ENCODE measurements at regions not wholly inside any gene's neighbourhood (a gene's known extent, or its start where the extent isn't known, plus 50 kb on each side); places are given as distances from the start of the nearest gene placed in this dataset.

- DNase-seq (ENCODE audit: low read depth in 3 of 3, low spot score in 2 of 3), result no peak
Measured at GRCh38 chr5:108649646-108650045, 98.1 kb upstream of the FER start.

DNA sequence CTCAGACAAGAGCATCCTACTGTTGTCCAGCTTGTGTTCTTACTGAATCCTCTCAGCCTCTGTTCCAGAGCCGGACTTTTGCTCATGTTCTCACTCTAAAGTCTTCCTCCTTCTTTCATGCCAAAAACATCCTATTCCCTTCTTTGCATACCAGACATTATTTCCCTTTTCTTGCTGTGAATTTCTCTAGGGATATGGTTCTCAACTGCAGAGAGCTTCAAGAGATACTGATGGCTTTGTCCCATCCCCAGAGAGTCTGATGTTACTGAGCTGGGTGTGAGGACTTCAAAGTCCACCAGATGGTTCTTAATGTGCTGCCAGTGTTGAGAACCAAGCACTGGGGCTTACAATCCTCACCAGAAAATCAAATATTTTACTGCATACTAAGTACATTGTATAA lies 98.6 kb upstream of the FER start:
- no peak for DNase-seq (ENCODE audit: low read depth in 3 of 3, low spot score in 2 of 3)

DNA sequence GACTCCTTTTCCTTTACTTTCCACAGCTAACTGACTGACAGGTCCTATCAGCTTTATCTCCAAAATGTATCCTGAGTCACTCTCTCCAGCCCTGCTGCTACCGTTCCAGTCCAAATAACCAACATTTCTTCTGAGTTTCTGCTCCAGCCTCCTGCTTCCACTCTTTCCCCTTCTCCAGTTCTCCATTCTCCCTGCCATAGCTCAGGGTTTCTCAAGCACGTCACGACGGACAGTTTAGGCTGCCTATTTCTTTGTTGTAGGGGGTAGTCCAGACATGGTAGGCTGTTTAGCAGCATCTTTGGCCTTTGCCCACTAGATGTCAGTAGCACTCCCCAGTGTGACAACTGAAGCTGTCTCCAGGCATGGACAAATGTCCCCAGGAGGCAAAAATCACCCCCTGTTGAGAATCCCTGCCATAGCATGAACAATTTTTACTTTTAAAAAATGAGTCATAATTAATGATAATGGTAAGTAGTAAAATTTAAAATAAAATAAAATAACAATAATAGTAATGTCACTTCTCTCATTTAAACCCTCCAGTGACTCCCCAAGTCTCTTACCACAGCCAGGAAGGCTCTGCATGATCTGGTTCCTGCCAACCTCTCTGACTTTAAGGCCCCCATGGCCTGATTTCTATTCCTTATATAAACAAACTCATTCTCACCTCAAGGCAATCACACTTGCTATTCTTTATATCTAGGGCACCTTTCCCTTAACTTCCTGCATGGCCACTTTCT lies 105.4 kb upstream of the FER start:
- peak; percentile 37 to 63 (median 40) for DNase-seq (ENCODE audit: low read depth in 3 of 3, low spot score in 2 of 3)

DNA sequence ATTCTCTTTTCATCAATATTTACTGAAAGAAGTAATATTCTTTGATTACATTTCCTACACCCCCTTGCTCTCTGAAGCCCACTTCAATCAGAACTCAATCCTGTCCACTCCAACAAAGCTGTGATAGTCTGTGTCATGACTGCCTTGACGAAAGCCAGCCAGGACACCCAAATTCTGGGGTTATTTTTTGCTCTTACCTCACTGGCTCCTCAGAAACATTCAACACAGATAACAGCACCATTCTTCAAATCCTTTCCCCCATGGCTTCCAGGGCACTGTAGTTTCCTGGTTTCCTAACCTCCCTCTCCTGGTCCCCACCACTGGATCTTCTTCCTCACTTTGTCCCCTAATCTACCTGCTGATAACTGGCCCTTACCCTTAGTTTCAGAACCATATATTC lies 106.1 kb upstream of the FER start:
- DNase-seq (ENCODE audit: low read depth in 3 of 3, low spot score in 2 of 3), result no peak

DNA sequence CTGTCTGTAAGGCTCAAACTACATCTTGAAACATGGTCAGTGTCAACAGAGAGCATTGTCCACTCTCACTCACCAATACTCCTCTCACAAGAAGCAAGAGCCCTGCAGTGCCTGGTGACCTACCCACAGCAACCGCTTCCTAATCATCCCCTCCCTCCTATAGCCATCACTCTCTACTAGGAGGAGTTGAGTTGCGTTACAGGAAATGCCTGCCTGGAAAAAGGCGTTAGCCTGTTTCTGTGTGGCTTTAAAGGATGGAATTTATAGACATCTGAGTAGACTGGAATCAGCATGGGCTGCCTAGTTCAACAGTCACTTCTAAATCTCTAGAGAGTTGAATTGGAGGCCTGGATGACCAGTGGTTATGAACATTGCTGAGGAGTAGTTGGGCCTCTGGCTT lies 108.3 kb upstream of the FER start:
- no peak for DNase-seq (ENCODE audit: low read depth in 3 of 3, low spot score in 2 of 3)

GRCh38 chr5:108638021-108638420 lies 109.7 kb upstream of the FER start:
- DNase-seq (ENCODE audit: low read depth in 3 of 3, low spot score in 2 of 3), result no peak

GRCh38 chr5:108637134-108637533 lies 110.6 kb upstream of the FER start:
- DNase-seq (ENCODE audit: low read depth in 3 of 3, low spot score in 2 of 3), result no peak

DNA sequence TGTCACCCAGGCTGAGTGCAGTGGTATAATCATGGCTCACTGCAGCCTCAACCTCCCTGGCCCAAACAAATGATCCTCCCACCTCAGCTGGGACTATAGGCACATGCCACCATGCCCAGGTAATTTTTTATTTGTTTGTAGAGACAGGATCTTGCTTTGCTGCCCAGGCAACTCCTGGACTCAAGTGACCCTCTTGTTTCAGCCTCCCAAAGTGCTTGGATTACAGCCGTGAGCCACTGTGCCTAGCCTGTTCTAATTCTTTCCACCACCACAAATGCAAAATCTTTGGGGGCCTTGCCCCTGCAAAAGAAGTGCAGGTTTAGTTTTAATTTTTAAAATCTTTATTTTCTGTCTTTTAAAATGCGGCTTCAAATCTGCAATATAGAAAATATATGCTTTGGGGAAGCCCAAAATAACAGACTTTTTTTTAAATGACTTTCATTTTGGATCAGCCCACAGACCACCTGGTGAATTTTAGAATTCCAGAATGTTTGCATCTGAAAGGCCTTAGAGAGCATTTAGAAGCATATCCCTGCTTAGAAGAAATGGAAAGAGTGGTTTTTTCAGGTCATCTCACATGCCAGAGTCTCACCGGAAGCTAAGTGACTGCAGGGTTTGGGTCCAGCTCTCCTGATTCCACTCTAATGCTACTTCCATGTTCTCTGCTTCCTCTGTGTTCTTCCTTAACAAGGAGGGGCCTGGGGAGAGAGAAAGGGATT lies 111.4 kb upstream of the FER start:
- DNase-seq (ENCODE audit: low read depth in 3 of 3, low spot score in 2 of 3), result no peak

DNA sequence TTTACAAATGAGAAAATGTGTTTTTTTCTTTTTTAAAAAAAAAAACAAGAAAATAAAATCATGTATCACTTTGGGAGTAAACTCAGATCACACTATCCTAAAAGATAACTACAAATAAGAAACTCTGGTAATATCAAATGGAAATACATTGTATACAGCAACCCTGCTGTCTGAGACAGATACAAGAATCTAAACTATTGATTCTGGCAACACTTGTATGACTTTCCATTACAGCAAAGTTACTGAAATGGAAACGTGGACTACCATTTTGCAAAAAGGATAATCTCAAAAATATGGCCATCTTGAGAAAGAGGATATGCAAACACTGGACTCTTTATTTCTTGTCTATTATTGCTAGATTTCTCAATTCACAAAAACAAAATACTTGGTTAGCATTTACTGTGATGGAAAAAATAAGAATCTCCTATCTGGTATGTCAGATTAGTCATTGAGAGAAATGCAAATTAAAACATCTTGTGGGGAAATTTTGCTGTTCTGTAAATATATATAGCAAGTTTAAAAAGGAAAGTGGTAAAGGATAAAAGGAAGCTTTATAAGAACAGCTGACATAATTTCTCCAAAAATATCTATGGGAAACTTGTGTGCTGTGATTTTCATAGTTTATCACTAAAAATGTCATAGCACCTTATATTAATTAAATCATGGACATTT lies 112.9 kb upstream of the FER start:
- no peak for DNase-seq (ENCODE audit: low read depth in 3 of 3, low spot score in 2 of 3)

GRCh38 chr5:108634010-108634616 lies 113.6 kb upstream of the FER start:
- no peak for DNase-seq (ENCODE audit: low read depth in 3 of 3, low spot score in 2 of 3)

- DNase-seq (ENCODE audit: low read depth in 3 of 3, low spot score in 2 of 3), result no peak
Measured at GRCh38 chr5:108629779-108630528, 117.7 kb upstream of the FER start.

GRCh38 chr5:108625654-108626053 lies 122.0 kb upstream of the FER start:
- DNase-seq (ENCODE audit: low read depth in 3 of 3, low spot score in 2 of 3), result no peak

- no peak for DNase-seq (ENCODE audit: low read depth in 3 of 3, low spot score in 2 of 3)
Measured at GRCh38 chr5:108623826-108624225, 123.9 kb upstream of the FER start.

DNA sequence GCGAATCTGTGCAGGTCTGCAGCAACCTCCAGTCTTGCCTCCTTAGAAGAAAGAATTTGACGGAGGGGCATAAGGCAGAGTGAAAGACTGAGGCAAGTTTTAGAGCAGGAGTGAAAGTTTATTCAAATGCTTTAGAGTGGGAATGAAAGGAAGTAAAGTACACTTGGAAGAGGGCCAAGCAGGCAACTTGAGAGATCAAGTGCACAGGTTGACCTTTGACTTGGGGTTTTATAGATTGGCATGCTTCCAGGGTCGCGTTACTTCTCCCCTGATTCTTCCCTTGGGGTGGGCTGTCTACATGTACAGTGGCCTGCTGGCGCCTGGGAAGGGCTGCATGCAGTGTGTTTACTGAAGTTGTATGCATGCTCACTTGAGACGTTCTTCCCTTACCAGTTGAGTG lies 127.2 kb upstream of the FER start:
- DNase-seq (ENCODE audit: low read depth in 3 of 3, low spot score in 2 of 3), result no peak

GRCh38 chr5:108619815-108620214 lies 127.9 kb upstream of the FER start:
- no peak for DNase-seq (ENCODE audit: low read depth in 3 of 3, low spot score in 2 of 3)

GRCh38 chr5:108617467-108618435 lies 129.9 kb upstream of the FER start:
- no peak for DNase-seq (ENCODE audit: low read depth in 3 of 3, low spot score in 2 of 3)

DNA sequence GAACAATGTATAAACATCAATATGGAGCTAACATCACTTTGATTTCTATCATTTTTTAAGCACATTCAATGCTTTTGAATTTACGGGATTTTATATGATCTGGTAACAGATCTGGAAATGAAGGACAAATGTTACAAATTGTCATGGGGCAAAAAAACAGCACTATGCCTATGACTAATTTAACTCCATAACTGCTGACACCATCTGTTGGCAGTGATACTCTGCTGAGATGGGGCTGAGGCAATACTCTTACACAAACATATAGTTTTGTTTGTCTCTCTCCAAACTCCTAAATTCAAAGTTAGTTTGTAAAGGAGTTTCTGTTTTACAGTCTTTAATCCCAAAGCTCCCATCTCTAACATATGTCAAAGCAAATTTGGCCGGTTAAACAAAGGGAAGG lies 132.5 kb upstream of the FER start:
- DNase-seq (ENCODE audit: low read depth in 3 of 3, low spot score in 2 of 3), result no peak

- DNase-seq (ENCODE audit: low read depth in 3 of 3, low spot score in 2 of 3), result no peak
Measured at GRCh38 chr5:108607421-108607820, 140.3 kb upstream of the FER start.

- no peak for DNase-seq (ENCODE audit: low read depth in 3 of 3, low spot score in 2 of 3)
Measured at GRCh38 chr5:108606185-108606584, 141.5 kb upstream of the FER start.

- no peak for DNase-seq (ENCODE audit: low read depth in 3 of 3, low spot score in 2 of 3)
Measured at GRCh38 chr5:108602830-108603229, 144.9 kb upstream of the FER start.
